Duodenal mucosa (tissue), 2 donors: ENCODE measurements at regions not wholly inside any gene's neighbourhood (a gene's known extent, or its start where the extent isn't known, plus 50 kb on each side); places are given as distances from the start of the nearest gene placed in this dataset.

Source experiments
- H3K27ac ChIP-seq: one replicate; pipeline ENCODE4 v1.7.0; 2013; ENCODE audit warnings: low read depth, low read length
- H3K27me3 ChIP-seq, 2 donors: one replicate each; pipeline ENCODE4 v1.7.0; 2013; ENCODE audit warnings: low read length in 2 of 2, control low read depth in 1 of 2; ENCODE audit not compliant: insufficient read depth in 2 of 2, control insufficient read depth in 1 of 2
- H3K36me3 ChIP-seq, 2 donors: one replicate each; pipeline ENCODE4 v1.7.0; 2013; ENCODE audit warnings: low read length in 2 of 2, control low read depth in 1 of 2; ENCODE audit not compliant: insufficient read depth in 2 of 2, control insufficient read depth in 1 of 2
- H3K4me1 ChIP-seq, 2 donors: one replicate each; pipeline ENCODE4 v1.7.0; 2013; ENCODE audit warnings: low read length in 2 of 2, control low read depth in 1 of 2; ENCODE audit not compliant: insufficient read depth in 2 of 2, control insufficient read depth in 1 of 2
- H3K4me3 ChIP-seq, 2 donors: one replicate each; pipeline ENCODE4 v1.7.0; 2013; ENCODE audit warnings: low read length in 2 of 2, low read depth in 1 of 2
- H3K9ac ChIP-seq, 2 donors: one replicate each; pipeline ENCODE4 v1.7.0; 2013; ENCODE audit warnings: low read length in 2 of 2, low read depth in 1 of 2
- H3K9me3 ChIP-seq, 2 donors: one replicate each; pipeline ENCODE4 v1.7.0; 2013; ENCODE audit warnings: low read length in 2 of 2, control low read depth in 1 of 2; ENCODE audit not compliant: control insufficient read depth in 1 of 2

- Histone ChIP-seq H3K27me3 (no peaks in the 10 kb centered on the region), H3K36me3 (no peaks in the 10 kb centered on the region), H3K9ac (no peak overlapping the region), H3K4me3 (no peak overlapping the region), H3K27ac (no peak overlapping the region), H3K4me1 (no peaks in the 10 kb centered on the region), H3K9me3 (no peaks in the 10 kb centered on the region)
Observed at GRCh38 chr6:22809370-22809769, 240.0 kb downstream of the HDGFL1 start.

- Histone ChIP-seq H3K9me3 (no peaks in the 10 kb centered on the region), H3K4me3 (no peak overlapping the region), H3K27ac (no peak overlapping the region), H3K9ac (no peak overlapping the region), H3K4me1 (no peaks in the 10 kb centered on the region), H3K36me3 (no peaks in the 10 kb centered on the region), H3K27me3 (no peaks in the 10 kb centered on the region)
Observed at GRCh38 chr6:22819209-22819608, 249.8 kb downstream of the HDGFL1 start.

GRCh38 chr6:22821664-22822320 is 252.4 kb downstream of the HDGFL1 start:
- no peaks in the 10 kb centered on the region for H3K36me3 ChIP-seq
- no peak overlapping the region for H3K9ac ChIP-seq
- H3K27me3 ChIP-seq, result no peaks in the 10 kb centered on the region
- H3K27ac ChIP-seq, result no peak overlapping the region
- no peaks in the 10 kb centered on the region for H3K9me3 ChIP-seq
- H3K4me3 ChIP-seq, result no peak overlapping the region
- no peaks in the 10 kb centered on the region for H3K4me1 ChIP-seq

- no peak overlapping the region for H3K27ac ChIP-seq
- no peaks in the 10 kb centered on the region for H3K27me3 ChIP-seq
- H3K9me3 ChIP-seq, result no peaks in the 10 kb centered on the region
- H3K4me3 ChIP-seq, result no peak overlapping the region
- H3K4me1 ChIP-seq, result peaks cover 0 to 6% of the 10 kb centered on the region in 2 donors
- H3K36me3 ChIP-seq, result no peaks in the 10 kb centered on the region
- no peak overlapping the region for H3K9ac ChIP-seq
Observed at GRCh38 chr6:22825210-22825609, 255.8 kb downstream of the HDGFL1 start.

GRCh38 chr6:22826961-22827360 is 257.6 kb downstream of the HDGFL1 start:
- no peaks in the 10 kb centered on the region for H3K27me3 ChIP-seq
- no peaks in the 10 kb centered on the region for H3K9me3 ChIP-seq
- H3K9ac ChIP-seq, result no peak overlapping the region
- no peak overlapping the region for H3K4me3 ChIP-seq
- no peaks in the 10 kb centered on the region for H3K36me3 ChIP-seq
- peaks cover 0 to 6% of the 10 kb centered on the region in 2 donors for H3K4me1 ChIP-seq
- H3K27ac ChIP-seq, result no peak overlapping the region

GRCh38 chr6:22827760-22828159 is 258.4 kb downstream of the HDGFL1 start:
- no peak overlapping the region for H3K9ac ChIP-seq
- no peaks in the 10 kb centered on the region for H3K9me3 ChIP-seq
- H3K27ac ChIP-seq, result no peak overlapping the region
- H3K36me3 ChIP-seq, result no peaks in the 10 kb centered on the region
- no peaks in the 10 kb centered on the region for H3K27me3 ChIP-seq
- no peak overlapping the region for H3K4me3 ChIP-seq
- H3K4me1 ChIP-seq, result peaks cover 0 to 6% of the 10 kb centered on the region in 2 donors

- no peak overlapping the region for H3K27ac ChIP-seq
- H3K4me3 ChIP-seq, result peak overlapping the region; percentile 25 to 37
- H3K9me3 ChIP-seq, result no peaks in the 10 kb centered on the region
- H3K4me1 ChIP-seq, result peaks cover 0 to 6% of the 10 kb centered on the region in 2 donors
- H3K36me3 ChIP-seq, result no peaks in the 10 kb centered on the region
- no peaks in the 10 kb centered on the region for H3K27me3 ChIP-seq
- H3K9ac ChIP-seq, result no peak overlapping the region
Observed at GRCh38 chr6:22828179-22829062, 259.1 kb downstream of the HDGFL1 start.

GRCh38 chr6:22829070-22829469 is 259.7 kb downstream of the HDGFL1 start:
- Histone ChIP-seq H3K4me1 (peaks cover 0 to 6% of the 10 kb centered on the region in 2 donors), H3K9ac (no peak overlapping the region), H3K4me3 (no peak overlapping the region), H3K27ac (no peak overlapping the region), H3K36me3 (no peaks in the 10 kb centered on the region), H3K9me3 (no peaks in the 10 kb centered on the region), H3K27me3 (no peaks in the 10 kb centered on the region)

GRCh38 chr6:22830463-22830862 is 261.1 kb downstream of the HDGFL1 start:
- Histone ChIP-seq H3K4me3 (no peak overlapping the region), H3K36me3 (no peaks in the 10 kb centered on the region), H3K9me3 (no peaks in the 10 kb centered on the region), H3K4me1 (peaks cover 0 to 6% of the 10 kb centered on the region in 2 donors), H3K27ac (no peak overlapping the region), H3K27me3 (no peaks in the 10 kb centered on the region), H3K9ac (no peak overlapping the region)

GRCh38 chr6:22833191-22833590 is 263.8 kb downstream of the HDGFL1 start:
- H3K4me1 ChIP-seq, result peaks cover 0 to 5% of the 10 kb centered on the region in 2 donors
- no peaks in the 10 kb centered on the region for H3K27me3 ChIP-seq
- H3K27ac ChIP-seq, result no peak overlapping the region
- peaks cover 0 to under 1% of the 10 kb centered on the region in 2 donors for H3K9me3 ChIP-seq
- H3K4me3 ChIP-seq, result no peak overlapping the region
- H3K9ac ChIP-seq, result no peak overlapping the region
- H3K36me3 ChIP-seq, result no peaks in the 10 kb centered on the region
